OCI-LY3 (cell line): ENCODE measurements at regions not wholly inside any gene's neighbourhood (a gene's known extent, or its start where the extent isn't known, plus 50 kb on each side); places are given as distances from the start of the nearest gene placed in this dataset.

Source experiments
- H2AFZ ChIP-seq: fragments of 200-600, 300-600 bp; shearing (Covaris generic); 2 replicates; pipeline ENCODE4 v1.6.0; 2014; ENCODE audit warnings: antibody characterized with exemption, low read depth, low read length
- H3K27ac ChIP-seq: fragments of 200-600, 300-600 bp; sonication (generic); 2 replicates; pipeline ENCODE4 v1.5.1; 2014; ENCODE audit warnings: mild to moderate bottlenecking, low read length, moderate library complexity, mixed read lengths
- H3K27me3 ChIP-seq: fragments of 200-600, 300-600 bp; sonication (generic); 2 replicates; pipeline ENCODE4 v1.6.1; 2014; ENCODE audit warnings: low read depth, low read length, mixed read lengths
- H3K36me3 ChIP-seq: fragments of 200-600, 300-600 bp; sonication (generic); replicated peaks from 2 replicates; pipeline ENCODE3; 2014; ENCODE audit warnings: low read depth, low read length, mixed read lengths
- H3K4me1 ChIP-seq: fragments of 300-600, 200-600 bp; sonication (generic); 2 replicates; pipeline ENCODE4 v1.6.1; 2014; ENCODE audit warnings: low read length, mixed read lengths
- H3K4me2 ChIP-seq: fragments of 200-600, 300-600 bp; sonication (generic); 2 replicates; pipeline ENCODE4 v1.6.1; 2014; ENCODE audit warnings: low read length, mixed read lengths
- H3K4me3 ChIP-seq: fragments of 300-600, 200-600 bp; sonication (generic); 2 replicates; pipeline ENCODE4 v1.5.1; 2014; ENCODE audit warnings: antibody characterized with exemption, mild to moderate bottlenecking, low read length, moderate library complexity
- H3K79me2 ChIP-seq: fragments of 300-600, 200-600 bp; shearing (Covaris generic); 2 replicates; pipeline ENCODE4 v1.6.1; 2014; ENCODE audit warnings: mild to moderate bottlenecking, low read length, mixed read lengths
- H3K9ac ChIP-seq: fragments of 300-600, 200-600 bp; shearing (Covaris generic); 2 replicates; pipeline ENCODE4 v1.6.0; 2014; ENCODE audit warnings: mild to moderate bottlenecking, low read length, moderate library complexity
- H3K9me3 ChIP-seq: fragments of 200-600, 300-600 bp; shearing (Covaris generic); 2 replicates; pipeline ENCODE4 v1.6.1; 2014; ENCODE audit warnings: low read length, mixed read lengths; ENCODE audit not compliant: insufficient read depth
- H4K20me1 ChIP-seq: fragments of 200-600, 300-600 bp; sonication (generic); 2 replicates; pipeline ENCODE4 v1.6.1; 2016; ENCODE audit warnings: low read length, mixed read lengths; ENCODE audit not compliant: insufficient read depth
- CTCF ChIP-seq: fragments of 200-600, 300-600 bp; sonication (generic); IDR thresholded peaks from 2 replicates; pipeline ENCODE4 v1.5.1; 2014; ENCODE audit warnings: antibody characterized with exemption, low read length, low read depth
- EZH2phosphoT487 ChIP-seq: fragments of 200-600 bp; shearing (Covaris generic); IDR thresholded peaks from 2 replicates; pipeline ENCODE4 v1.6.1; 2018; ENCODE audit warnings: antibody characterized with exemption, mixed run types, low read depth

GRCh38 chr3:168417016-168417415 lies 321.3 kb upstream of the GOLIM4 start:
- H3K9me3 ChIP-seq = no peaks in the 10 kb centered on the region
- no peak overlapping the region for H3K27ac ChIP-seq
- H3K4me1 ChIP-seq = no peaks in the 10 kb centered on the region
- no peak overlapping the region for H3K9ac ChIP-seq
- no peaks in the 10 kb centered on the region for H4K20me1 ChIP-seq
- H3K79me2 ChIP-seq = no peaks in the 10 kb centered on the region
- no peak overlapping the region for H3K4me2 ChIP-seq
- H2AFZ ChIP-seq = no peak overlapping the region
- H3K36me3 ChIP-seq = peaks cover 3% of the 10 kb centered on the region
- H3K27me3 ChIP-seq = no peaks in the 10 kb centered on the region
- H3K4me3 ChIP-seq = no peak overlapping the region
- TF ChIP-seq CTCF (no peak), EZH2phosphoT487 (no peak)

DNA sequence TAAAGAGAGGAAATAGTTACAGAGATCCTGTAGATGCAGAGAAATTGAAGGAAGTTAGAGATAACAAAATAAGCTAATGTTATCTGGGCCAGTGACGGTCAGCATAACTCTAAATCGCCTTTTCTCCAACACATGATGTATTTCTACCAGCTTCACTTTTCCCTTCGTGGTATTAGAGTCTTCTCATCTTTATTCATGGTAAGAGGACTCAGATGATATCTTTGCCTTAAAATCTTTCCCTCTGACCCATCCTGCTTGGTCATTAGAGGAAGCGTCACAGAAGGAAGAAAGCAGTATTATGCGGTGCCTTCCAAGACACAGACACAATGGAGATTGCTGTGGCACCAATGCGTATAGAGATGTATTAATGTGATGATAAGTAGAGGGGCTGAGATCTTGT lies 320.7 kb upstream of the GOLIM4 start:
- no peaks in the 10 kb centered on the region for H3K79me2 ChIP-seq
- no peak overlapping the region for H2AFZ ChIP-seq
- no peaks in the 10 kb centered on the region for H3K4me1 ChIP-seq
- no peak overlapping the region for H3K9ac ChIP-seq
- no peaks in the 10 kb centered on the region for H4K20me1 ChIP-seq
- H3K4me3 ChIP-seq = no peak overlapping the region
- no peaks in the 10 kb centered on the region for H3K9me3 ChIP-seq
- no peaks in the 10 kb centered on the region for H3K27me3 ChIP-seq
- no peak overlapping the region for H3K4me2 ChIP-seq
- TF ChIP-seq EZH2phosphoT487 (no peak), CTCF (no peak)
- no peak overlapping the region for H3K27ac ChIP-seq
- H3K36me3 ChIP-seq = no peaks in the 10 kb centered on the region

DNA sequence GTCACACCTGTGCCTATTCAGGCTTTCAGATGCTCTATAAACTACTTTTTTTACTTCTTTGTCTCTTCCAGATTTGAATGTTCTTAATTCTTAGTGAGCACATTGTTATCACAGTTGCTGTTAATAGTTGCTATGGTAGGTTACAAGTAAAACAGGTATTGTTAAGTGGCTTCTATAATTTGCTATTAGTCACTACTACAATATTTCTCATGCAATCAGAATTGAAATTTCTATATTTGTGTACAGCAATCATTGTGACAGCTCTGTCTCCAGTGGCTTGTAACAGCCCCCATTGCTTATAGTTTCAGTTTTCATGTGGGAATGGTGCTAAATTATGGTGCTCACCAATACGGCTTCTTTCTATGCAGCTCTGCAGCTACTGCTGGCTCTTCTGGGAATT lies 318.4 kb upstream of the GOLIM4 start:
- Histone ChIP-seq H3K9ac (no peak overlapping the region), H2AFZ (no peak overlapping the region), H3K79me2 (no peaks in the 10 kb centered on the region), H3K4me2 (no peak overlapping the region), H3K4me3 (no peak overlapping the region), H3K9me3 (no peaks in the 10 kb centered on the region), H3K36me3 (no peaks in the 10 kb centered on the region), H3K27me3 (no peaks in the 10 kb centered on the region), H3K4me1 (no peaks in the 10 kb centered on the region), H4K20me1 (no peaks in the 10 kb centered on the region), H3K27ac (no peak overlapping the region)
- no peak for TF ChIP-seq CTCF
- TF ChIP-seq EZH2phosphoT487 = no peak

GRCh38 chr3:168407381-168407780 lies 311.7 kb upstream of the GOLIM4 start:
- no peaks in the 10 kb centered on the region for H4K20me1 ChIP-seq
- H3K9ac ChIP-seq = no peak overlapping the region
- no peaks in the 10 kb centered on the region for H3K79me2 ChIP-seq
- H3K9me3 ChIP-seq = no peaks in the 10 kb centered on the region
- no peak overlapping the region for H3K27ac ChIP-seq
- no peak for TF ChIP-seq CTCF
- TF ChIP-seq EZH2phosphoT487 = no peak
- no peaks in the 10 kb centered on the region for H3K36me3 ChIP-seq
- H3K27me3 ChIP-seq = no peaks in the 10 kb centered on the region
- no peak overlapping the region for H2AFZ ChIP-seq
- H3K4me2 ChIP-seq = no peak overlapping the region
- H3K4me3 ChIP-seq = no peak overlapping the region
- H3K4me1 ChIP-seq = 0 out of 2 replicates have a peak, but pooled peaks cover 3% of the 10 kb centered on the region
